ENCODE measurements at regions not wholly inside any gene's neighbourhood (a gene's known extent, or its start where the extent isn't known, plus 50 kb on each side); places are given as distances from the start of the nearest gene placed in this dataset.

GRCh38 chr2:220521551-220521950 lies 894.1 kb downstream of the SLC4A3 start:
- Histone ChIP-seq H3K9ac (ENCODE audit: extremely low read depth, insufficient read length, low read length) (no peak overlapping the region), H3K14ac (ENCODE audit: insufficient read depth, low read length) (no peak overlapping the region), H3K79me2 (ENCODE audit: insufficient read depth, low read length) (no peaks in the 10 kb centered on the region), H2BK15ac (ENCODE audit: low read depth, low read length) (no peak overlapping the region), H3K23ac (ENCODE audit: insufficient read length, low read depth, low read length) (no peak overlapping the region), H4K20me1 (ENCODE audit: control insufficient read depth, insufficient read depth, insufficient read length) (no peaks in the 10 kb centered on the region), H3K4me2 (ENCODE audit: insufficient read depth, insufficient read length, low read length) (no peak overlapping the region), H3K27me3 (ENCODE audit: insufficient read depth, low read length) (no peaks in the 10 kb centered on the region), H4K91ac (ENCODE audit: insufficient read length, low read depth, low read length) (no peak overlapping the region), H3K79me1 (ENCODE audit: insufficient read depth, low read depth, low read length, poor library complexity, severe bottlenecking) (no peaks in the 10 kb centered on the region), H2BK12ac (ENCODE audit: insufficient read length, low read depth, low read length) (no peak overlapping the region), H2AFZ (ENCODE audit: low read length) (no peak overlapping the region), H3K27ac (ENCODE audit: insufficient read length, low read depth, low read length) (no peak overlapping the region), H3K56ac (ENCODE audit: insufficient read length, low read depth, low read length) (no peak overlapping the region), H3K9me3 (ENCODE audit: control insufficient read depth, low read depth, low read length) (no peaks in the 10 kb centered on the region), H2BK5ac (ENCODE audit: insufficient read length, low read length) (no peak overlapping the region), H3T11ph (ENCODE audit: low read length) (no peak overlapping the region), H3K4ac (ENCODE audit: low read depth, low read length) (no peak overlapping the region), H3K23me2 (ENCODE audit: insufficient read length, low read depth, low read length, poor library complexity, severe bottlenecking) (no peaks in the 10 kb centered on the region), H2AK5ac (ENCODE audit: insufficient read length, low read length) (no peak overlapping the region), H2BK120ac (ENCODE audit: low read depth, low read length, poor library complexity, severe bottlenecking) (no peak overlapping the region), H3K18ac (ENCODE audit: insufficient read length, low read depth, low read length) (no peak overlapping the region), H4K8ac (replicated peaks; ENCODE audit: insufficient read length, low read depth, low read length) (no peak overlapping the region), H4K5ac (ENCODE audit: insufficient read length, low read depth, low read length) (peak overlapping the region; percentile 4), H3K4me1 (ENCODE audit: insufficient read depth, low read length) (no peaks in the 10 kb centered on the region), H2BK20ac (ENCODE audit: low read depth, low read length, poor library complexity, severe bottlenecking) (no peak overlapping the region)
- no CpG with 5 or more reads among the region's 5 CpGs for WGBS (ENCODE audit: extremely low coverage, insufficient read length, low lambda C conversion rate)
- peaks cover 4 to 5% of the 10 kb centered on the region in 2 experiments; a peak in 3 of 4 replicates for H3K4me1 Mint-ChIP-seq
- peak overlapping the region in 1 of 3 experiments; percentile 93; a peak in 1 of 7 replicates for H3K27ac Mint-ChIP-seq
- TF ChIP-seq, protein P1, sequence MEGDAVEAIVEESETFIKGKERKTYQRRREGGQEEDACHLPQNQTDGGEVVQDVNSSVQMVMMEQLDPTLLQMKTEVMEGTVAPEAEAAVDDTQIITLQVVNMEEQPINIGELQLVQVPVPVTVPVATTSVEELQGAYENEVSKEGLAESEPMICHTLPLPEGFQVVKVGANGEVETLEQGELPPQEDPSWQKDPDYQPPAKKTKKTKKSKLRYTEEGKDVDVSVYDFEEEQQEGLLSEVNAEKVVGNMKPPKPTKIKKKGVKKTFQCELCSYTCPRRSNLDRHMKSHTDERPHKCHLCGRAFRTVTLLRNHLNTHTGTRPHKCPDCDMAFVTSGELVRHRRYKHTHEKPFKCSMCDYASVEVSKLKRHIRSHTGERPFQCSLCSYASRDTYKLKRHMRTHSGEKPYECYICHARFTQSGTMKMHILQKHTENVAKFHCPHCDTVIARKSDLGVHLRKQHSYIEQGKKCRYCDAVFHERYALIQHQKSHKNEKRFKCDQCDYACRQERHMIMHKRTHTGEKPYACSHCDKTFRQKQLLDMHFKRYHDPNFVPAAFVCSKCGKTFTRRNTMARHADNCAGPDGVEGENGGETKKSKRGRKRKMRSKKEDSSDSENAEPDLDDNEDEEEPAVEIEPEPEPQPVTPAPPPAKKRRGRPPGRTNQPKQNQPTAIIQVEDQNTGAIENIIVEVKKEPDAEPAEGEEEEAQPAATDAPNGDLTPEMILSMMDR (conservative IDR thresholded peaks at IDR 0.05): no peak
- H3K27me3 Mint-ChIP-seq (ENCODE audit: low read depth): no peaks in the 10 kb centered on the region; the same call in 1 of the 2 replicates
- DNase-seq: no peak
- H3K36me3 Mint-ChIP-seq (ENCODE audit: insufficient read depth in 1 of 3, low read depth in 3 of 3): no peaks in the 10 kb centered on the region
- peaks cover 0 to 4% of the 10 kb centered on the region in 2 experiments; a peak in 2 of 5 replicates for H3K9me3 Mint-ChIP-seq
- no peak overlapping the region for H3K4me3 Mint-ChIP-seq
